ENCODE measurements at regions not wholly inside any gene's neighbourhood (a gene's known extent, or its start where the extent isn't known, plus 50 kb on each side); places are given as distances from the start of the nearest gene placed in this dataset.
A peak's percentile ranks its signal among the peaks of the same experiment; 100 is the strongest.

DNA sequence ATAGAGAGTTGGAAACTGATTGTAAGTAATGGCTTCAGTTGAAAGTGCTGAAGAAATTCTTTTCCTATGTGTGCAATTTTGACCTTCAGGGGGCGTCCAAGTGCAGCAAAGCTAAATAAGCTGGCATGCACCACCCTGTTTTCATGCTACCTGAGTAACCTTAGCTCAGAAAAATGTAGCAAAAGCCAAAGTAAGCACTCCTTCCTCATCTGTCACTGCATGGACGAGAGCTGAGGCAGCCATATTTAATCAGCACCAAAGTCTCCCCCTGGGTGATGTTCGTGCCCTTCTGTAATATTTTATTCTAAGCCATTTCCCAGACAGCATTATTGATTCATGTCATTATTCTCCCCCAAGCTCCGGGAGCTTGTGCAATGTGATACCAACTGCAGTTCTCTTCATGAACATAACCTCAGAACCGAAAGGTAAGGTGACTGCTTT is 123.1 kb downstream of the RPS12 start:
- H3K27ac ChIP-seq (ENCODE audit: low read depth in 2 of 2, low read length in 1 of 2) = no peak overlapping the region

DNA sequence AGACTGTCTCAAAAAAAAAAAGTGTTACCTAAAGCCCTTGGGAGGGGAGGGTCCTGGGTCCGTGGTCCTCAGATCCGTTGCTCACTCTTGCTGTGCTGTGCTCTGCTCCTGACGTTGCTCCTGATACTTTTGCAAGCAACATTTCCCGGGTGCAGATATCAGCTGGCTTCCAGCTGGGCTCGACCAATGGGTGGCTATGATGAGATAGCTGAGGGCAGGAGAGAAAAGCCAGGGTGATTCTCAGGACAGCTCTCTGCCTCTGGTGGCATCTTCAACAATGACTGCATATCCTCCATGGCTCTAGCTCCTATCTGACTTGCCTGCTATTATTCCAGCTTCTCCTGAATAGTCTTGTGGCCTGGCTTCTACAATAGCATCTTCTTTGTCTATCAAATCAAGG is 134.5 kb downstream of the RPS12 start:
- no peak overlapping the region for H3K27ac ChIP-seq (ENCODE audit: low read depth in 2 of 2, low read length in 1 of 2)
- no peaks in the 10 kb centered on the region for H3F3A ChIP-seq (replicated peaks; ENCODE audit: insufficient read depth)
- no peak overlapping the region for H3K4me2 ChIP-seq
- no peaks in the 10 kb centered on the region for H3K9me2 ChIP-seq
- H3K9me3 ChIP-seq = no peaks in the 10 kb centered on the region
- no peaks in the 10 kb centered on the region for H3K4me1 ChIP-seq (ENCODE audit: control insufficient read depth in 1 of 2, insufficient read depth in 2 of 2, low read depth in 1 of 2, low read length in 1 of 2)
- DNase-seq = no peak
- H3K36me3 ChIP-seq (replicated peaks in 1 of 2; ENCODE audit: control insufficient read depth in 1 of 2, insufficient read depth in 2 of 2, low read length in 1 of 2) = no peaks in the 10 kb centered on the region
- CTCF ChIA-PET = interaction anchor here (1.1 to 1.3 kb wide), 2 partner anchors 15 kb away, joined by 3 to 6 read pairs; no protein-coding TSS in a partner anchor
- H3K79me2 ChIP-seq (ENCODE audit: insufficient read depth) = no peaks in the 10 kb centered on the region
- no peak overlapping the region for H3K9ac ChIP-seq
- no peaks in the 10 kb centered on the region for H3K27me3 ChIP-seq (ENCODE audit: insufficient read depth)
- POLR2A ChIA-PET = no interaction called here
- no peak overlapping the region for H3K4me3 ChIP-seq (ENCODE audit: low read depth in 2 of 2, low read length in 1 of 2)
- 41% methylated on average over 5 of the region's 5 CpGs for WGBS (ENCODE audit: low lambda C conversion rate)
- H4K20me1 ChIP-seq (ENCODE audit: insufficient read depth) = no peaks in the 10 kb centered on the region
- H2AFZ ChIP-seq (ENCODE audit: low read depth) = no peak overlapping the region
- TF ChIP-seq RCOR1 (IDR thresholded peaks at IDR 0.05; ENCODE audit: low read length) (no peak), EP300 (IDR thresholded peaks at IDR 0.05; ENCODE audit: borderline replicate concordance in 1 of 2, low read depth in 1 of 2, low read length in 1 of 2) (no peak), TAF1 (IDR thresholded peaks at IDR 0.05; ENCODE audit: borderline replicate concordance, low read depth, low read length) (no peak), YY1 (IDR thresholded peaks at IDR 0.05; ENCODE audit: low read depth) (no peak), TCF12 (IDR thresholded peaks at IDR 0.05) (no peak), ELF1 (IDR thresholded peaks at IDR 0.05) (no peak), GABPA (IDR thresholded peaks at IDR 0.05; ENCODE audit: low read depth) (no peak), NFIC (IDR thresholded peaks at IDR 0.05; ENCODE audit: borderline replicate concordance) (no peak), SIN3A (IDR thresholded peaks at IDR 0.05; ENCODE audit: borderline replicate concordance, low read depth, low read length) (no peak), JUND (IDR thresholded peaks at IDR 0.05) (no peak)
- TF ChIP-seq, protein P1, sequence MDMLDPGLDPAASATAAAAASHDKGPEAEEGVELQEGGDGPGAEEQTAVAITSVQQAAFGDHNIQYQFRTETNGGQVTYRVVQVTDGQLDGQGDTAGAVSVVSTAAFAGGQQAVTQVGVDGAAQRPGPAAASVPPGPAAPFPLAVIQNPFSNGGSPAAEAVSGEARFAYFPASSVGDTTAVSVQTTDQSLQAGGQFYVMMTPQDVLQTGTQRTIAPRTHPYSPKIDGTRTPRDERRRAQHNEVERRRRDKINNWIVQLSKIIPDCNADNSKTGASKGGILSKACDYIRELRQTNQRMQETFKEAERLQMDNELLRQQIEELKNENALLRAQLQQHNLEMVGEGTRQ (IDR thresholded peaks at IDR 0.05; ENCODE audit: borderline replicate concordance, low read depth, low read length) = no peak
- TF ChIP-seq, protein P2, sequence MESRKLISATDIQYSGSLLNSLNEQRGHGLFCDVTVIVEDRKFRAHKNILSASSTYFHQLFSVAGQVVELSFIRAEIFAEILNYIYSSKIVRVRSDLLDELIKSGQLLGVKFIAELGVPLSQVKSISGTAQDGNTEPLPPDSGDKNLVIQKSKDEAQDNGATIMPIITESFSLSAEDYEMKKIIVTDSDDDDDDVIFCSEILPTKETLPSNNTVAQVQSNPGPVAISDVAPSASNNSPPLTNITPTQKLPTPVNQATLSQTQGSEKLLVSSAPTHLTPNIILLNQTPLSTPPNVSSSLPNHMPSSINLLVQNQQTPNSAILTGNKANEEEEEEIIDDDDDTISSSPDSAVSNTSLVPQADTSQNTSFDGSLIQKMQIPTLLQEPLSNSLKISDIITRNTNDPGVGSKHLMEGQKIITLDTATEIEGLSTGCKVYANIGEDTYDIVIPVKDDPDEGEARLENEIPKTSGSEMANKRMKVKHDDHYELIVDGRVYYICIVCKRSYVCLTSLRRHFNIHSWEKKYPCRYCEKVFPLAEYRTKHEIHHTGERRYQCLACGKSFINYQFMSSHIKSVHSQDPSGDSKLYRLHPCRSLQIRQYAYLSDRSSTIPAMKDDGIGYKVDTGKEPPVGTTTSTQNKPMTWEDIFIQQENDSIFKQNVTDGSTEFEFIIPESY (IDR thresholded peaks at IDR 0.05; ENCODE audit: borderline replicate concordance, low read depth) = no peak

More for the DNA sequence above, 123.1 kb downstream of the RPS12 start:
- Histone ChIP-seq H3K79me2 (ENCODE audit: insufficient read depth) (no peaks in the 10 kb centered on the region), H3K9me3 (no peaks in the 10 kb centered on the region), H3K9me2 (no peaks in the 10 kb centered on the region), H3K36me3 (replicated peaks in 1 of 2; ENCODE audit: control insufficient read depth in 1 of 2, insufficient read depth in 2 of 2, low read length in 1 of 2) (no peaks in the 10 kb centered on the region), H3K27me3 (ENCODE audit: insufficient read depth) (no peaks in the 10 kb centered on the region), H4K20me1 (ENCODE audit: insufficient read depth) (no peaks in the 10 kb centered on the region), H2AFZ (ENCODE audit: low read depth) (no peak overlapping the region), H3F3A (replicated peaks; ENCODE audit: insufficient read depth) (no peaks in the 10 kb centered on the region), H3K4me1 (ENCODE audit: control insufficient read depth in 1 of 2, insufficient read depth in 2 of 2, low read depth in 1 of 2, low read length in 1 of 2) (peaks cover 0 to 10% of the 10 kb centered on the region in 2 experiments; a peak in 2 of 4 replicates), H3K9ac (no peak overlapping the region), H3K4me2 (no peak overlapping the region), H3K4me3 (ENCODE audit: low read depth in 2 of 2, low read length in 1 of 2) (peak overlapping the region in 1 of 2 experiments; percentile 24; a peak in 1 of 4 replicates)
- ChIA-PET CTCF (interaction anchor here (0.6 to 1.7 kb wide), 15 partner anchors 9 to 259 kb away, joined by 3 to 6 read pairs (median 3); no protein-coding TSS in a partner anchor), POLR2A (no interaction called here)
- no peak for TF ChIP-seq MXI1 (IDR thresholded peaks at IDR 0.05; ENCODE audit: low read depth, low read length)
- TF ChIP-seq ELF1 (IDR thresholded peaks at IDR 0.05) = no peak
- no peak for TF ChIP-seq TAF1 (IDR thresholded peaks at IDR 0.05; ENCODE audit: borderline replicate concordance, low read depth, low read length)
- TF ChIP-seq, protein P3, sequence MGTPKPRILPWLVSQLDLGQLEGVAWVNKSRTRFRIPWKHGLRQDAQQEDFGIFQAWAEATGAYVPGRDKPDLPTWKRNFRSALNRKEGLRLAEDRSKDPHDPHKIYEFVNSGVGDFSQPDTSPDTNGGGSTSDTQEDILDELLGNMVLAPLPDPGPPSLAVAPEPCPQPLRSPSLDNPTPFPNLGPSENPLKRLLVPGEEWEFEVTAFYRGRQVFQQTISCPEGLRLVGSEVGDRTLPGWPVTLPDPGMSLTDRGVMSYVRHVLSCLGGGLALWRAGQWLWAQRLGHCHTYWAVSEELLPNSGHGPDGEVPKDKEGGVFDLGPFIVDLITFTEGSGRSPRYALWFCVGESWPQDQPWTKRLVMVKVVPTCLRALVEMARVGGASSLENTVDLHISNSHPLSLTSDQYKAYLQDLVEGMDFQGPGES (IDR thresholded peaks at IDR 0.05; ENCODE audit: low read depth, low read length) = no peak
- TF ChIP-seq, protein P2 (IDR thresholded peaks at IDR 0.05; ENCODE audit: borderline replicate concordance, low read depth) = no peak
- peak; percentile 69 for TF ChIP-seq RAD21 (IDR thresholded peaks at IDR 0.05; ENCODE audit: low read length)
- TF ChIP-seq SMC3 (IDR thresholded peaks at IDR 0.05; ENCODE audit: low read depth, low read length) = peak; percentile 42; the same call in 1 of the 2 replicates
- TF ChIP-seq, protein P4, sequence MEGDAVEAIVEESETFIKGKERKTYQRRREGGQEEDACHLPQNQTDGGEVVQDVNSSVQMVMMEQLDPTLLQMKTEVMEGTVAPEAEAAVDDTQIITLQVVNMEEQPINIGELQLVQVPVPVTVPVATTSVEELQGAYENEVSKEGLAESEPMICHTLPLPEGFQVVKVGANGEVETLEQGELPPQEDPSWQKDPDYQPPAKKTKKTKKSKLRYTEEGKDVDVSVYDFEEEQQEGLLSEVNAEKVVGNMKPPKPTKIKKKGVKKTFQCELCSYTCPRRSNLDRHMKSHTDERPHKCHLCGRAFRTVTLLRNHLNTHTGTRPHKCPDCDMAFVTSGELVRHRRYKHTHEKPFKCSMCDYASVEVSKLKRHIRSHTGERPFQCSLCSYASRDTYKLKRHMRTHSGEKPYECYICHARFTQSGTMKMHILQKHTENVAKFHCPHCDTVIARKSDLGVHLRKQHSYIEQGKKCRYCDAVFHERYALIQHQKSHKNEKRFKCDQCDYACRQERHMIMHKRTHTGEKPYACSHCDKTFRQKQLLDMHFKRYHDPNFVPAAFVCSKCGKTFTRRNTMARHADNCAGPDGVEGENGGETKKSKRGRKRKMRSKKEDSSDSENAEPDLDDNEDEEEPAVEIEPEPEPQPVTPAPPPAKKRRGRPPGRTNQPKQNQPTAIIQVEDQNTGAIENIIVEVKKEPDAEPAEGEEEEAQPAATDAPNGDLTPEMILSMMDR (IDR thresholded peaks at IDR 0.05) = peak; percentile 66
- no peak for TF ChIP-seq RCOR1 (IDR thresholded peaks at IDR 0.05; ENCODE audit: low read length)
- WGBS (ENCODE audit: low lambda C conversion rate) = 23% methylated on average over 5 of the region's 5 CpGs
- peak; percentile 43 for DNase-seq

Measured in SK-N-SH (cell line).